ENCODE measurements at regions not wholly inside any gene's neighbourhood (a gene's known extent, or its start where the extent isn't known, plus 50 kb on each side); places are given as distances from the start of the nearest gene placed in this dataset.

- intact Hi-C loops (cut with DNase I): no loop called here
- no peaks in the 10 kb centered on the region for H3K4me1 ChIP-seq
- no peak for DNase-seq (ENCODE audit: extremely low spot score in 2 of 2)
- H3K27ac ChIP-seq: no peak overlapping the region
- TF ChIP-seq POLR2AphosphoS5 (IDR thresholded peaks at IDR 0.05; ENCODE audit: insufficient read depth in 1 of 2, low read depth in 1 of 2) (no peak), CTCF (IDR thresholded peaks at IDR 0.05) (no peak), POLR2A (IDR thresholded peaks at IDR 0.05) (no peak)
- no peaks in the 10 kb centered on the region for H3K9me3 ChIP-seq
- no peaks in the 10 kb centered on the region for H3K36me3 ChIP-seq
- no peaks in the 10 kb centered on the region for H3K27me3 ChIP-seq
- no peak overlapping the region for H3K4me3 ChIP-seq
Measured at GRCh38 chr1:238962941-238963340, 423.4 kb upstream of the CHRM3 start.

- TF ChIP-seq POLR2A (IDR thresholded peaks at IDR 0.05) (no peak), POLR2AphosphoS5 (IDR thresholded peaks at IDR 0.05; ENCODE audit: insufficient read depth in 1 of 2, low read depth in 1 of 2) (no peak), CTCF (IDR thresholded peaks at IDR 0.05) (no peak)
- Histone ChIP-seq H3K27me3 (no peaks in the 10 kb centered on the region), H3K4me1 (no peaks in the 10 kb centered on the region), H3K27ac (no peak overlapping the region), H3K4me3 (no peak overlapping the region), H3K9me3 (no peaks in the 10 kb centered on the region), H3K36me3 (no peaks in the 10 kb centered on the region)
- no peak for DNase-seq (ENCODE audit: extremely low spot score in 2 of 2)
- intact Hi-C loops (cut with DNase I): no loop called here
Measured at GRCh38 chr1:238961790-238962189, 424.6 kb upstream of the CHRM3 start.

- H3K27me3 ChIP-seq: no peaks in the 10 kb centered on the region
- no peaks in the 10 kb centered on the region for H3K36me3 ChIP-seq
- no peaks in the 10 kb centered on the region for H3K4me1 ChIP-seq
- DNase-seq (ENCODE audit: extremely low spot score in 2 of 2): no peak
- no peak overlapping the region for H3K27ac ChIP-seq
- no peaks in the 10 kb centered on the region for H3K9me3 ChIP-seq
- no peak overlapping the region for H3K4me3 ChIP-seq
- no peak for TF ChIP-seq POLR2AphosphoS5 (IDR thresholded peaks at IDR 0.05; ENCODE audit: insufficient read depth in 1 of 2, low read depth in 1 of 2)
- TF ChIP-seq CTCF (IDR thresholded peaks at IDR 0.05): no peak
- no peak for TF ChIP-seq POLR2A (IDR thresholded peaks at IDR 0.05)
- intact Hi-C loops (cut with DNase I): no loop called here
Measured at GRCh38 chr1:238960071-238960470, 426.3 kb upstream of the CHRM3 start.

- Histone ChIP-seq H3K27me3 (no peaks in the 10 kb centered on the region), H3K4me3 (no peak overlapping the region)
- TF ChIP-seq POLR2A (IDR thresholded peaks at IDR 0.05) (no peak), POLR2AphosphoS5 (IDR thresholded peaks at IDR 0.05; ENCODE audit: insufficient read depth in 1 of 2, low read depth in 1 of 2) (no peak), CTCF (IDR thresholded peaks at IDR 0.05) (no peak)
Measured at GRCh38 chr1:238955934-238956333, 430.4 kb upstream of the CHRM3 start.

GRCh38 chr1:238954865-238955264 lies 431.5 kb upstream of the CHRM3 start:
- Histone ChIP-seq H3K4me1 (no peaks in the 10 kb centered on the region), H3K36me3 (no peaks in the 10 kb centered on the region), H3K27me3 (no peaks in the 10 kb centered on the region), H3K4me3 (no peak overlapping the region), H3K27ac (no peak overlapping the region), H3K9me3 (no peaks in the 10 kb centered on the region)
- no peak for DNase-seq (ENCODE audit: extremely low spot score in 2 of 2)
- intact Hi-C loops (cut with DNase I): no loop called here
- TF ChIP-seq CTCF (IDR thresholded peaks at IDR 0.05) (no peak), POLR2A (IDR thresholded peaks at IDR 0.05) (no peak), POLR2AphosphoS5 (IDR thresholded peaks at IDR 0.05; ENCODE audit: insufficient read depth in 1 of 2, low read depth in 1 of 2) (no peak)

More at GRCh38 chr1:238955934-238956333, 430.4 kb upstream of the CHRM3 start:
- intact Hi-C loops (cut with DNase I): no loop called here
- Histone ChIP-seq H3K4me1 (no peaks in the 10 kb centered on the region), H3K9me3 (no peaks in the 10 kb centered on the region), H3K36me3 (no peaks in the 10 kb centered on the region), H3K27ac (no peak overlapping the region)
- DNase-seq (ENCODE audit: extremely low spot score in 2 of 2): no peak

Measured in vagina (tissue), 2 donors.